DOHH2 (cell line): ENCODE measurements at regions not wholly inside any gene's neighbourhood (a gene's known extent, or its start where the extent isn't known, plus 50 kb on each side); places are given as distances from the start of the nearest gene placed in this dataset.

Source experiments
- H3F3A ChIP-seq: fragments of 200-600 bp; sonication (generic), shearing (Covaris generic); 2 replicates; pipeline ENCODE4 v1.6.0; 2016; ENCODE audit warnings: antibody characterized with exemption, mild to moderate bottlenecking; ENCODE audit not compliant: control insufficient read depth, insufficient read depth
- H3K27ac ChIP-seq: fragments of 200-600 bp; sonication (generic); 2 replicates; pipeline ENCODE4 v1.5.1; 2014; ENCODE audit warnings: low read depth, mild to moderate bottlenecking, low read length, moderate library complexity
- H3K27me3 ChIP-seq: fragments of 200-600 bp; sonication (generic); 2 replicates; pipeline ENCODE4 v1.6.1; 2014; ENCODE audit warnings: mild to moderate bottlenecking, low read length, mixed read lengths; ENCODE audit not compliant: control insufficient read depth
- H3K36me3 ChIP-seq: fragments of 200-600 bp; sonication (generic); 2 replicates; pipeline ENCODE4 v1.6.1; 2014; ENCODE audit warnings: mild to moderate bottlenecking, low read length, moderate library complexity, mixed read lengths; ENCODE audit not compliant: control insufficient read depth
- H3K4me1 ChIP-seq: fragments of 200-600 bp; sonication (generic); 2 replicates; pipeline ENCODE4 v1.6.1; 2014; ENCODE audit warnings: mild to moderate bottlenecking, low read length, mixed read lengths; ENCODE audit not compliant: control insufficient read depth
- H3K4me2 ChIP-seq: fragments of 200-600 bp; sonication (generic); 2 replicates; pipeline ENCODE4 v1.6.0; 2014; ENCODE audit warnings: mild to moderate bottlenecking, low read length, moderate library complexity
- H3K4me3 ChIP-seq: fragments of 200-600 bp; sonication (generic); 2 replicates; pipeline ENCODE4 v1.5.1; 2014; ENCODE audit warnings: mild to moderate bottlenecking, low read length, mixed read lengths
- H3K79me2 ChIP-seq: fragments of 200-600 bp; sonication (generic); 2 replicates; pipeline ENCODE4 v1.6.1; 2014; ENCODE audit warnings: mild to moderate bottlenecking, low read length, mixed read lengths; ENCODE audit not compliant: control insufficient read depth
- H3K9me2 ChIP-seq: fragments of 200-600 bp; sonication (generic); replicated peaks from 2 replicates; pipeline ENCODE4 v1.6.1; 2014; ENCODE audit warnings: mild to moderate bottlenecking, low read length, mixed read lengths; ENCODE audit not compliant: control insufficient read depth
- H3K9me3 ChIP-seq: fragments of 200-600 bp; sonication (generic); 2 replicates; pipeline ENCODE4 v1.6.1; 2014; ENCODE audit warnings: antibody characterized with exemption, low read length, mixed read lengths; ENCODE audit not compliant: control insufficient read depth, insufficient read depth
- H4K20me1 ChIP-seq: fragments of 200-600 bp; sonication (generic); 2 replicates; pipeline ENCODE4 v1.6.0; 2014; ENCODE audit warnings: low read depth, mild to moderate bottlenecking, antibody characterized with exemption, low read length, moderate library complexity; ENCODE audit not compliant: control insufficient read depth, insufficient read depth
- CTCF ChIP-seq: fragments of 200-600 bp; sonication (generic); IDR thresholded peaks from one replicate; pipeline ENCODE4 v1.5.1; 2014; ENCODE audit warnings: antibody characterized with exemption, mild to moderate bottlenecking, low read depth, low read length; ENCODE audit not compliant: poor library complexity, severe bottlenecking
- EZH2phosphoT487 ChIP-seq: fragments of 200-600 bp; sonication (generic); IDR thresholded peaks from 2 replicates; pipeline ENCODE4 v1.6.1; 2017; ENCODE audit warnings: borderline replicate concordance, mild to moderate bottlenecking, antibody characterized with exemption, low read length, moderate library complexity, mixed read lengths

DNA sequence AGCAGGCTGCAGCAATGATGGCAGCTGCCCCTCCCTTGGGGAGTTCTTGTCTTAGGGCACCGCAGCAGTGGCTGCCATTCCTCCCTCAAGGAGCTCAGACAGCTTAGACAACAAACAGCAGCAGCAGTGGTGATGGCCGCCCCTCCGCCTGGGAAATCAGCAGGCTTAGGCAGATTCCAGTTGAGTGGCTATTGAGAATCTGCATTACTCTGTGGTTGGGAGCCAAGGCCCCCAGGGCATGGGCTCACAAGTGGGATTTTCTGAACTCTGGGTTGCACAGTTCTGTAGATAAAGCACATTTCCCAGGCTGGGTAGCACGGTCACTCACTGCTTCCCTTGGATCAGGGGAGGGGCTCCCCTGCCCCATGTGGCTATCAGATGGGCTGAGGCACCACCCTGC is 1280.7 kb upstream of the TMPRSS15 start:
- no peaks in the 10 kb centered on the region for H3K79me2 ChIP-seq

DNA sequence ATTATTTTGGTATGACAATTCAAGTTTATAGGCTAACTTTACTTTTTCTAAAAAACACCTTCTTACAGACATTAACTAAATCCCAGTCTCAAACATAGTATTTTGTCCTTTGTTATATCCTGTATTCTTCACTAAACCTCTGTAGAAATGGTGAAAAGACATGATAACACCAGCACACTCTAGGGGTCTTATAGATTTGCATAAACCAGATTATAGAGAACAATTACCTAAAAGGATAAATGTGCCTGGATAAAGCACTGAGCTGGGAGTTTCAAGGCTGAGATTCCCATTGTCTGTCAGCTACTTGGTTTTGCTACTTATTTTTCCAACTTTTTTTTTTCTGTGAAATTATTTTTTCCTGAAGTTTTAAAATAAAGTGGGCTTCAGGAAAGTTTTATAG is 1288.6 kb upstream of the TMPRSS15 start:
- H3K79me2 ChIP-seq: no peaks in the 10 kb centered on the region
- no peak overlapping the region for H3K4me2 ChIP-seq
- H3K36me3 ChIP-seq: no peaks in the 10 kb centered on the region
- TF ChIP-seq EZH2phosphoT487 (no peak), CTCF (no peak)
- no peaks in the 10 kb centered on the region for H3K4me1 ChIP-seq
- no peaks in the 10 kb centered on the region for H3K27me3 ChIP-seq
- H3K9me2 ChIP-seq: no peaks in the 10 kb centered on the region
- no peaks in the 10 kb centered on the region for H4K20me1 ChIP-seq
- no peaks in the 10 kb centered on the region for H3F3A ChIP-seq
- no peaks in the 10 kb centered on the region for H3K9me3 ChIP-seq
- H3K4me3 ChIP-seq: no peak overlapping the region
- no peak overlapping the region for H3K27ac ChIP-seq

More for the DNA sequence above, 1280.7 kb upstream of the TMPRSS15 start:
- no peaks in the 10 kb centered on the region for H4K20me1 ChIP-seq
- H3K4me3 ChIP-seq: no peak overlapping the region
- no peaks in the 10 kb centered on the region for H3K36me3 ChIP-seq
- no peak for TF ChIP-seq EZH2phosphoT487
- no peak for TF ChIP-seq CTCF
- no peak overlapping the region for H3K27ac ChIP-seq
- H3K9me2 ChIP-seq: no peaks in the 10 kb centered on the region
- no peak overlapping the region for H3K4me2 ChIP-seq
- peaks cover 11% of the 10 kb centered on the region; the same call in 1 of the 2 replicates for H3K9me3 ChIP-seq
- no peaks in the 10 kb centered on the region for H3K4me1 ChIP-seq
- H3F3A ChIP-seq: no peaks in the 10 kb centered on the region
- H3K27me3 ChIP-seq: no peaks in the 10 kb centered on the region

DNA sequence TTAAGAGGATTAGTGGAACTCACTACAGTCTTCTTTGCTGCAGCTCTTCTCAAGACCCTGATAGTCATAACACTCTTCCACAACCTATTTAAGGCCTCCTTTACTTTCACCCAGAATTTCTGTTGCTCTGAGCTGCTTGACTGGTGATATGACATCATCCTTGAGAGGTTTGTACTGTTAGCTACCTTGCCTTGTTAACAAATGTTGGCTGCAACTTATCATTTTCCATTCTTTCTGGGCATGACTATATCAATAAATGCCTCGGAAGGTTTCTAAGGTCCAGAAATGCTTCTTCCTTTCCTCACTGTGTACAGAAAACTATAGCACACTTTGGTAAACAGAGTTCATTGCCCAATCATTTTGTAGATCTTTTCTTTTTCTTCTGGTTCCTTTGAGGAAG is 1292.2 kb upstream of the TMPRSS15 start:
- no peak overlapping the region for H3K4me3 ChIP-seq
- no peaks in the 10 kb centered on the region; the same call in 1 of the 2 replicates for H3K9me3 ChIP-seq
- H3K4me2 ChIP-seq: no peak overlapping the region
- no peak for TF ChIP-seq CTCF
- no peak for TF ChIP-seq EZH2phosphoT487
- H3K27ac ChIP-seq: no peak overlapping the region
- no peaks in the 10 kb centered on the region for H3K79me2 ChIP-seq
- no peaks in the 10 kb centered on the region for H3K27me3 ChIP-seq
- no peaks in the 10 kb centered on the region for H3K9me2 ChIP-seq
- no peaks in the 10 kb centered on the region for H3F3A ChIP-seq
- no peaks in the 10 kb centered on the region for H4K20me1 ChIP-seq
- H3K4me1 ChIP-seq: no peaks in the 10 kb centered on the region
- H3K36me3 ChIP-seq: no peaks in the 10 kb centered on the region

- Histone ChIP-seq H3F3A (no peaks in the 10 kb centered on the region), H3K4me2 (no peak overlapping the region), H3K9me3 (no peaks in the 10 kb centered on the region; the same call in 1 of the 2 replicates), H3K27me3 (no peaks in the 10 kb centered on the region), H3K27ac (no peak overlapping the region), H3K4me3 (no peak overlapping the region), H4K20me1 (no peaks in the 10 kb centered on the region), H3K36me3 (no peaks in the 10 kb centered on the region), H3K9me2 (no peaks in the 10 kb centered on the region), H3K79me2 (no peaks in the 10 kb centered on the region), H3K4me1 (no peaks in the 10 kb centered on the region)
- TF ChIP-seq EZH2phosphoT487 (no peak), CTCF (no peak)
Measured at GRCh38 chr21:19700476-19700875, 1296.9 kb upstream of the TMPRSS15 start.
